ENCODE measurements at regions not wholly inside any gene's neighbourhood (a gene's known extent, or its start where the extent isn't known, plus 50 kb on each side); places are given as distances from the start of the nearest gene placed in this dataset.

GRCh38 chr2:18803141-18803939 lies 214.0 kb upstream of the NT5C1B start:
- TF ChIP-seq CTCF (IDR thresholded peaks at IDR 0.05; ENCODE audit: poor library complexity, severe bottlenecking): no peak
- no peak for TF ChIP-seq EP300 (conservative IDR thresholded peaks at IDR 0.05; ENCODE audit: poor library complexity, severe bottlenecking)
- TF ChIP-seq REST (IDR thresholded peaks at IDR 0.05; ENCODE audit: borderline replicate concordance): no peak
- TF ChIP-seq EZH2 (IDR thresholded peaks at IDR 0.05; ENCODE audit: borderline replicate concordance, insufficient read depth, low read length, poor library complexity, severe bottlenecking): no peak
- no peak for TF ChIP-seq TAF1 (IDR thresholded peaks at IDR 0.05; ENCODE audit: low read depth)
- TF ChIP-seq POLR2AphosphoS5 (IDR thresholded peaks at IDR 0.05): no peak
- TF ChIP-seq SMC3 (conservative IDR thresholded peaks at IDR 0.05; ENCODE audit: poor library complexity): no peak
- no peak for TF ChIP-seq RAD21 (conservative IDR thresholded peaks at IDR 0.05)
- TF ChIP-seq MXI1 (conservative IDR thresholded peaks at IDR 0.05; ENCODE audit: poor library complexity, severe bottlenecking): no peak

Data from neural cell (in vitro differentiated cells).